ENCODE measurements at regions not wholly inside any gene's neighbourhood (a gene's known extent, or its start where the extent isn't known, plus 50 kb on each side); places are given as distances from the start of the nearest gene placed in this dataset.

DNA sequence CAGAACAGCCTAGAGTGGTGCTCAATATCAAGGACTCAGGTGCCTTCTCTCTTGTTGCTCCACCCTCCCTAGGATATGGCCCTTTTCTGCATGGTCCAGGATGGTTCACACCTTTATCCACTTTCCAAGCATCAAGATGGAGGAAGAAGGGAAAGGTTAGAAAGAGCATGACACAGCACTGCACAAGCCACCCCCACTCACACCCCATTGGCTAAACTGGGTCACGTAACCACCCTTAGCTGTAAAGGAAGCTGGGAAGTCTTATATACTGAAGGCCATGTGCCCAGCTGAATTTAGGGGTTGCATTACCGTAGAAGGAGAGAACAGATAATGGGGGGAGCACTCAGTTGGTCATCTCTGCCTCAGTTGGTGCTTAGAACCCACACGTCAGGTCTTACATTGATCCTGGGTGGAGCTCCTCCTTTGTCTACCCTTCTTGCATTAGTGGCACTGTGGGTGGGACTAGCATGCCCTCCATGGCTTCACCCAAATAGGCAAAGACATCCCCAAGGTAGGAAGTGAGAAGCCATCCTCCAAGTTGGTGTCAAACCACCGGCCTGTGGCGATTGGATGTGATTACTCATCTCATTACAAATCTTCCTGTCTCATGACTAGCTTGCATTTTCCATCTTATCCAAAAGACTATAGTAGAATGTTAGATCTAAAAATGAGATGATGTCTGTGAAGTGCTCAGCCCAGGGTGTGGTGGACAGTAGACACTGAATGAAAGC lies 248.5 kb downstream of the HAUS1 start:
- DNase-seq = no peak

DNA sequence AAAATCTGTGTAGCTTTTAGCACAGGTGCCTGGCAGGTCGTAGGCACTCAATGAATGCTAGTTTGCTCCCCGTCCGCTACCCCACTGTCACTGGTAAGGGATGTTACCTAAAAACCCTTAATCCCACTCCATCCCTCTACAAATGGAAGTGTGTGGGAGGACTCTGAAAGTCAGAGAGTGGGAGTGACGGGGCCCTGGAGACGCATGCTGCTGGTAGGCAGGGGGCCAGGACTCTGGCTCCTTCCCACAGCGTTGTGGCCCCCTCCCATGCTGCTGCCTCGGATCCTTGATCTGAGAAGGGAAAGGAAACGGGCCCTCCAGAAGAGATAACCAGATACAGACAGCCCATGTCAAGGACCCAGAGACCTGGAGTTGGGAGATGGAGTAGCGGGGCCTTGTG lies 249.3 kb downstream of the HAUS1 start:
- DNase-seq = no peak

DNA sequence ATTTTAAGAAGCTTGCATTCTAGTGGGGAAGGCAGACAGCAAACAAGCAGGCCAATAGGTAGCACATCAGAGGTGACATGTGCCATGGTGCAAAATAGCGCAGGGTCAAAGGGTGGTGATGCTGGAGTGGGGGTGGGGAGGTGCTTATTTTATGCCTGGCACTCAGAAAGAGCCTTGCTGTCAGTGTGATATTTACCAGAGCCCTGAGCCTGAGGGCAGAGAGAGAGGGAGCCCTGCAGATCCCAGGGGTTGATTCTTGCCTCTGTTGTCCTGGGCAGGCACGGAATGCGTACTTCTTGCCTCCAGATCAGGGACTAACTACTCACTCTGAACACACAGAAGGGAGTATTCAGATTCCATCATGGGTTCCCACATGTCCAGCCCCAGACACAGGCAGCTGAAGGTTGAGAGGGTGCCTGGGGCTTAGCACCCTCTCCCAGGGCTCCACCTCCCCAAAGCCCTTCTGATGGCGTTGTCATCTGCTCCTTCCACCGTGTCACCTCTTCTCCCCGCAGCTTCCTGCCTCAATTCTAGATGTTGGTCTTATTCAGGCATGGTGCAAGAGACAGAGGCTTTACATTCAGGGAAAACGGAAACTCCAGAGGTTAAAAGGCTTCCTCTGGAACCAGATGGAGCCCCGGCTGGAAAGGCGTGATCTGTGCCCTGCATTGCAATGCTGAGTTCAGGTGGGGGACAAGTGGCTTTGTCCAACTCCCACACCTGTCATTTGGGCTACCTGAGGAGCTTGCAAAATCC lies 252.3 kb downstream of the HAUS1 start:
- DNase-seq = no peak

DNA sequence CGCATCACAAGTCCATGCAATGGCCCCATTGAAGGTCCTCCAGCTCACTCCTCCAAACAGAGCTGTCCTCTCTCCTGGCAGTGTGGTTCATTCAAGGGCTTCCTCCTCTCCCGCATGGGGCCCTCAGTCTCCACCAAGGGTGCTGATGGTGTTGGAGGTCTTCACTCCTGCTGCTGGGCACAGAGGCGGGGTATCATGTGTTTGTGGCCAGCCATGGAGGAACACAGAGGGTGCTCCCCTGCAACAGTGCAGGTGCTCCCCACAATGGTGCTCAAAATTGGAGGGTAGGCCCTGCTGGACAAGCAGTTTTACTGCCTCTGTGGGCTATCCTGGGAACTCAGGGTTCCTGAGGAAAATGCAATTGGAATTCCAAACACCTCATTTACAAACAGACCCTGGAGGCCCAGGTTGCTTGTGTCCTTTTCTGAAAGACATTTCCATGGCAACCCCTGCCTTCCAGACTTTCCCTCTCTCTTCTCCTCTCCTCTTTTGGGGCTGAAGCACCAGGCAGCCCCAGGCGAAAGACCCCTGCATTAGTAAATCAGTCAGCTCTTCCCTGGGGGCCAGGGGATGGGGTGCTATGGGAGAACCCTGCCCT lies 256.0 kb downstream of the HAUS1 start:
- DNase-seq = no peak

DNA sequence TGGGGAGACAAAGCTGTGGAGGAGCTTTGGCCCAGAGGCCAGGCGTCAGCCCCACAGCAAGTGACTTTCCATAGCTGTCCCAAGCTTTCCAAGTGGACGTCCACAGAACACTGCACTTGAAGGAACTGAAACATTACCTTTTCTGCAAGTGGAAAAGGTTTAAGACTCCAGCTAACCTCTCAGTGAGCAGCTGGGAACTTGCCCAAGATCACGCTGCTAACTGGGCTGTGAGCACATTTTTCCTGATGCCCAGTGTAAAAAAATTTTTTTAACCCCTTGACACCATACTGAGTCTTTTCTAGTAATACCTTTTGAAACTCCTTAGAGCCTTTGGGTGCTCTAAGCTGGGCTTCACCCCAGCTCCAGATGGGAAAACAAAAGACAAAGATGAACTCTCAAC lies 256.7 kb downstream of the HAUS1 start:
- DNase-seq = no peak

DNA sequence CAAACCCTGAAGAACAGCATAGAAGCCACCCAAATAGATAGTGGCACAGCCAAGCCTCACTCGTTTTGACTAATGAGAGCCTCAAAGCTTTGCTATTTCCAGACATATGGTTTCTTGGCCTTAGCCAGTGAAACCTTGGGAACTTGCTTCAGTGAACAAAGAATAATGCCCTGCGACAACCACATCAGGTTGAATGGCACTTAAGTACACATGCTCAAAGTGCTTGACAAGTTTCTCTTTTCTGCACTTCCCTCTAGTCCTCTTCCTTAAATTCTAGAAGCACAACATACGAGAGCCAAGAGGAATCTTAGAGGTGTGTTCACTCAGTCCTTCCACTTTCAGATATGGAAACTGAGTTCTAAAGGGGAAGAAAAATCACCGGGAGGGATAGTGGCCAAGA lies 258.3 kb downstream of the HAUS1 start:
- no peak for DNase-seq

DNA sequence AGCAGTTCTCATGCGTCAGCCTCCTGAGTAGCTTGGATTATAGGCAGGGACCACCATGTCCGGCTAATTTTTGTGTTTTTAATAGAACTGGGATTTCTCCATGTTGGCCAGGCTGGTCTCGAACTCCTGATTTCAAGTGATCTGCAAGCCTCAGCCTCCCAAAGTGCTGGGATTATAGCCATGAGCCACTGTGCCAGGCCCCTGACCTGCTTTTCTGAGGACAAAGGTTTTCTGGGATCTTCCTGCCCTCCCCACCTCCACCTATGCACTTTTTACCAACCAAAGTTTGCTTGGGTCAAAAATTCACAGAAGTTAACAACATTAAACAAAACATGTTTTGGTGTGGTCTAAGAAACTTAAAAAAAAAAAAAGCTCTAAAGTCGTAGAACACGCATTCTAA lies 259.9 kb downstream of the HAUS1 start:
- DNase-seq = no peak

DNA sequence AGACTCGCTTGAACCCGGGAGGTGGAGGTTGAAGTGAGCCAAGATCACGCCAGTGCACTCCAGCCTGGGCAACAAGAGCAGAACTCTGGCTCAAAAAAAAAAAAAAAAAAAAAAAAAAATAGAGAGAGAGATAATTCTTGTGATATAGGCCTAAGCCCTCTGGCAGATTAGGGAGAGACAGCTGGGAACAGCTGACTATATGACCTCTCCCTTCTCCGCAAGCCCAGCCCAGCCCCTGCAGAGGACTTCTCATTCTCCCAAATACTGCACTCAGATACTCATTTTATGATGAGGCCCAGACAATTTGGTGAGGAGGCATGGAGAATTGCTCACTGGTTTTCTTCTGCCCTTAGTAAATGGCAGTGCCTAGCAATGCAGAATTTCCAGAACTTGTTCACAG lies 262.0 kb downstream of the HAUS1 start:
- DNase-seq = no peak

DNA sequence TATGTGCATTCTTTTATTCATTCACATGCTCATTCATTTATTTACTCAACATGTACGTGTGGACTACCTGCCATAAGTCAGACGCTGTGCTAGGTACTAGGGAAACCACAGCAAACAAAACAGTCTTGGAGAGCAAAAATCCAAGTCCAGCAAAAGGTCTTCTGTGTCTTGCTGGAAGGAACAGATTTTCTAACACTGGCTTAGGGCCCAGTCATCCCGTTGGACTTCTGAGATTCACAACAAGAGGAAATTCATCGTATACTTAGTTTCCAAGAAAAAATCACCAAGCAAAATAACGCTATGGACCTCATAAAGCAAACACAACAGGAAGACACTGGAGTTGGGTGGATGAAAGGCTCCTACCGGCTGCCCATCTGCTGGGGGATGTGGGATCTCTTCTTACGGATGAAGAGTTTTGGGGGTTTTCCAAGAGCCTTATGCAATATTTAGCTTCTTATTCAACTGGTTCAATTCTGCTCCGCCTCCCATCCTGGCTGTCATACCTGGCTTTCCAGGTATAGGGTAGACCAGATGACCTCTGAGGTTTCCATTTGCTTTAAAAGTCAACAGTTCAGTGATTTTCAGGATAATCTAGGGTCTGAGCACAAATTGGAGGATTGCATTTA lies 262.7 kb downstream of the HAUS1 start:
- no peak for DNase-seq

DNA sequence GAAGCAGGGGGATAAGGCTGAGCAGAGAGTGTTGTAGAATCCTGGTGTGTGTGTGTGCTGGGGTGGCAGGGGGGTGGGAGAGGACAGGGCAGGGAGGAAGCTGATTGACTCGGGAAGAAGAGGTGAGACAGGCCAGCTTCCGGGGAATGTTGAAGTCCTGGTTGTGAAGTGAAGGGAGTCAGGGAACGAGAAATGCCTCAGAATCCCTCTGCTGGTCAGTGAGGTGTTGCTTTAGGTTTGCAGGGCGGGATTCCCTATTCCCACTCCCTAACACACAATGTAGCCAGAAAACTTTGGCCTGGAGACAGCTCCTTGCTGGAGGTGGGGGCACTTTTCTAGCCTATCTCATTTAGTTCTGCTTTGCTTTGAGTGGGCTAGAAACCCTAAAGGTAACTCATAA lies 265.1 kb downstream of the HAUS1 start:
- no peak for DNase-seq

DNA sequence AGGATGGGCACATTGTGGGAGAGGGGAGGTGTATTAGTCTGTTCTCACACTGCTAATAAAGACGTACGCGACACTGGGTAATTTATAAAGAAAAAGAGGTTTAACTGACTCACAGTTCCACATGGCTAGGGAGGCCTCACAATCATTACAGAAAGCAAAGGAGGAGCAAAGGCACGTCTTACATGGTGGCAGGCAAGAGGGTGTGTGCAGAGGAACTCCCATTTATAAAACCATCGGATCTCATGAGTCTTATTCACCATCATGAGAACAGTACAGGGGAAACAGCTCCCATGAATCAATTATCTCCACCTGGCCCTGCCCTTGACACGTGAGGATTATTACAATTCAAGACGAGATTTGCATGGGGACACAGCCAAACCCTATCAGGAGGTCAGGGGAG lies 266.7 kb downstream of the HAUS1 start:
- DNase-seq = no peak

DNA sequence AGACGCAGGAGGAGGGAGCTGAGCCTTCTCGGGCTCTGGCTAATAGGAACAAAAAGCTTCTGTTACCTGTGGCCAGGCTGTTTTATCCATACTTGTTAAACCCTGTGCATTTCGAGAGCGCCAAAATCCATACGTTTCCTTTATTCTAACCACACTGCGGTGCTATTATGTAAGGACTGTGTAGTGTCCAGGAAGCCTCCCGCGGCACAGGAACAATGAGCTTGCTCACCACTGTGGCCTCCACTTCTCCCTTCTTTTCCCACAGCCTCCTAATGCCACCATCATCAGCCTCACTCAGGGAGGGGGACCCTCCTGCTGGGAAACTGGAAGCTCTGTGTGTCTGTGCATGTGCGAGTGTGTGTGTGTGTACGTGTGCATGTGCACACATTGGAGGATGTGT lies 268.5 kb downstream of the HAUS1 start:
- no peak for DNase-seq

DNA sequence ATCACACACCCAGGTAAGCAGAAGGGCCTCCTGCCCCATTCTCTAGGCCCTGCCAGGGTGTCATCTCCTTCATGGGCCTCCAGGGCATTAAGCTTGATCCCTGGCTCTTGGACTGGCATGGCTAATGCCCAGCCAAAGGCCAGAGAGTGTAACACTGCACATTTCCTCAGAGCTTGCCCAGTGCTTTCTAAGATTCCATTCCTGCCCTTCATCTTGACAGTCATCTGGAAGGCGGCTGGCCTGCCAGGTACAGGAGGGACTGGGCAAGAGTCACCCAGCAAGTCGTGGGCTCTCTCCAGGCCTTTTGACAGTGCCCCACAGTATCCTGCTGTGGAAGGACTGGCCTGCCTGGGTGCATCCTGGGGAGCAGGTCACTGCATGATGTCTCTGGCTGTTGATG lies 268.9 kb downstream of the HAUS1 start:
- no peak for DNase-seq

DNA sequence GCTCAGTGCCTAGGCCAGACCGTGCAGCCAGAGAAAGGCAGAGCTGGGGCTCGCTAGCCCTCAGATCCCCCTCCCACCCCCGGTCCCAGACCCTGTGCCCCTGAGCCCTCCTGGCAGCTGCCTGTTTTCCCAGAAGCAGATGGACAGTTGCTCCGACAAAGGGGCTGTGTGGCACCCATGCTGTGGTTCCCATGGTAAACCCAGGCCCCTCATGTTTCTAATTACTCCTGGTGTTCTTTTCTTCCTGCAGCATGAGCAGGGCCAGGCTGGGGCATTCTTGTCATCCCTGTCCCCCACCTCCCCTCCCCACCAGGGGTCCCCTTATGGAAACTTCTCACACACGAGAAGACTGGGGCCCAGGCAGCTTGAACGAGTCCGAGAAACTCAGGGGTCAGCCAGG lies 269.6 kb downstream of the HAUS1 start:
- no peak for DNase-seq

DNA sequence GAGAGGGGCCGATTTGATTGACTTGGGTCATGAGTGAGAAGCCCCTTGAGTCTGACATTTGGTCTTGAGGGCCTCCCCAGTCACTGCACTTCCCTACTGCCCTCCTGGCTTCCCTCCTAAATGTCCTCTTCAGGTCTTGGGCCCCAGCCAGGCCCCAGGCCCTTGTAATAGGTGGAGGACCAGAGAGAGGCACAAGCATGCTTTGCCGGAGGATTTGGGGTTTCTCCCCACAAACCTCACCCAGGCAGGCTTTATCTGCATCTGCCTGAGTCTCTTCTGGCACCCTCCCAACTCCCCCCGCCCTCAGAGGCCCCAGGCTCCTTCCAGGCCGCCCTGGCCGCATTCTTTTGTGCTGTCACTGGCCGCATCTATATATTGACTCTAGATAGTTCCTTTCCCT lies 270.7 kb downstream of the HAUS1 start:
- no peak for DNase-seq

DNA sequence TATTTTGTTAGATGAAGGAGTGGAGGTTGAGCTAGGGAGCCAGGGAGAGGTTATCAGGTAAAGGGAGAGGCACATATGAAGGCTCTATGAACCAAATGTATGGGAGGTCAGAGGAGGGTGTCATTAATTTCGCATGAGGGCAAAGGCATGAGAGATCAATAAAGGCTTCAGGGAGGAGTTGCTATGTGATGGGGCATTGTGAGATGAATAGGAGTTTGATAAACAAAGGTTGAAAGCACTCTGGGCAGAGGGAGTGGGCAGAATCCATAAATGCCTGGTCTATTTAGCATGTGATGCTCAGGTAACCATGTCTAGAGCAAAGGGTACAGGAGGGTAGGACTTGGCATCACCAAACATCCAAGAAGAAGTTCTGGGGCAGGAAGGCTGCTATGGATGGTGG lies 273.4 kb downstream of the HAUS1 start:
- no peak for DNase-seq

DNA sequence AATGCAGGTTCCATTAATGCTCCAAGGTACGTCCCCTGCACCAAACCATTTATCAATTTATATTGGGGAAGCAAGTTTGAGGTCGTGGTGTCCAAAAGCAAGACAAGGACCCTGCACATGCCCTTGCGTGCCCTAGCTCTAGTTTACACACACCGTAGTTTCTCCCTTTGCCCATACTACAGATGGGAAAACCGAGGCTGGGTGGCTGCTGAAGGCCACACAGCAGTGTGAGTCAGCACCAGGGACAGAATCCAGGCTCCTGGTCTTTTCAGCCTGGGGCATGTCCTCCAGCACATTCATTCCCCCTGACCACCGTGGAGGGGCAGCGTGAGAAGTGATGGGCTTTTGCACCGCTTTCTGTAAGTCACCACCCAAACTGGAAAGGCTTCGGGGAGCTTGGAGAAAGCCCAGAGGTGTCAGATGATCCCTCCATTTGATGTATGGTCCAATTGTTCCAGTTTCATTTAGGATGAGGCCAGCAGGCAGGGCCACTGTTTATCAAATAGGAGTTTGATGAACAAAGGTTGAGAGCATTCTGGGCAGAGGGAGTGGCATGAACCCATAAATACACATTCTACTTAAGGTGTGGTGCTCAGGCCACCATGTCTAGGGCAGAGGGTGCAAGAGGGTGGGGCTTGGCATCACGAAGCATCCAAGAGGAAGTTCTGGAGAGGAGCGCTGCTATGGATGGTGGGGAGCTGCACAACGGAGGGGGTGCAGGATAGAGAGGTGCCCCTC lies 274.1 kb downstream of the HAUS1 start:
- DNase-seq = no peak

DNA sequence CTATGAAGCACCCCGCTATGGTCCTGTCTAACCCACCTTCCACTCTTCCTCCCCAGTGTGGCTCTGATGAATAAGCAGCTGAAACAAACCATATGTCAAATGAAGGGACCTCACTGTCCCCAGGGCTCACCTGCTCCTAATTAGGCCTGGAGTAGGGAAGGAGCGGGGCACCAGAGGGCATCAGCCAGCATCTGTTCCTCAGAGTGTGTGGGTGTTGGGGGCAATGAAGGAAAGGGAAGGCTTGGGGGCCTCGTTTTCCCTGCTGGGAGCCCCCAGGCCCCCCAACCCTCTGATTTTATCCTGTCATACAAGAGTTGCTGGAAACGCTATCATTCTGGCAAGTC lies 274.7 kb downstream of the HAUS1 start:
- no peak for DNase-seq

DNA sequence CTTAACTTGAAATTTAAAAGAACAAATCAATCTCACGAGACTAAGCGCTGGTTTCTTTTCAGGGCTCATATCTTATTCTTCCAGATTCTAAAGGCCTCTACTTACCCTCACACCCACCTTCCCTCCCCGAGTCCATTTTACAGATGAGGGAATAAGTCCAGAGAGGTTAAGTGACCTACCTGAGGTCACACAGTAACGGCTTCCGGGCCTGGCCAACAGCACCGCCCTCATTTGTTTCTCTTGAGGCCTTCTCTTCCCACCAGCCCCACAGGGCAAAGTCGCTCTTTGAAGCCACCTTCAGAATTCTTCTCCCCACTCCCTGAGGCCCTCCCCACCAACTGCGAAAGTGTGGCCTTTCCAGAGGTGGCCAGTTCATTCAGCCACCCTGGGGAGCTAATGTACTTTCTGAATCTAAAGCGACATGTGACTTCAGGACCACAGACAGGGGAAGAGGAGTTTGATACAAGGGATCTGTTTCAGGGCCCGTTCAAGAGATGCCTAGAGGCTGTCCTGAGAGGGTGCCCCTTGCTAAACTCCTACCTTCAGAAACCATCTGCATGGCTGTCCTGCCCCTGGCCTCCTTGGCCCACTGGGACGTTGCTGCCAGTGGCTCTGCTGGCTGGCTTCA lies 275.3 kb downstream of the HAUS1 start:
- no peak for DNase-seq

DNA sequence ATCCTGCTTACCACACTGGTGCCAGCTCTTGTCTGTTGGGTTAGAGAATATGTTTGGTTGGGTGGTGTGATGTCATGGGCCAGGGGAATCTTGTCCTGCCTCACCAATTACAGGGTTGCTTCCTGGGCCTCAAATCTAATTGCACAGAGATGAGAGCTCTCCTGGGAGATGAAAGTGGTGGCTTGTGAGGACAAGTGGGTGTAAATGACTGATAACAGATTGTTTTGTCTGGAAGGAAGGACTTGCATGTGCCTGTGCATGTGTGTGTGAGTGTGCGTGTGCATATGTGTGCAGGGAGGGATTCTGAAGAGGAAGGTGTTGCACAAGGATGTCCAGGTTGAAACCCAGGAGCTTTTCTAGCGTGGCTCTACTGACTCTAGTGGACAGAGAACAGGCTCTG lies 271.9 kb downstream of the LOXHD1 start:
- no peak for DNase-seq

DNA sequence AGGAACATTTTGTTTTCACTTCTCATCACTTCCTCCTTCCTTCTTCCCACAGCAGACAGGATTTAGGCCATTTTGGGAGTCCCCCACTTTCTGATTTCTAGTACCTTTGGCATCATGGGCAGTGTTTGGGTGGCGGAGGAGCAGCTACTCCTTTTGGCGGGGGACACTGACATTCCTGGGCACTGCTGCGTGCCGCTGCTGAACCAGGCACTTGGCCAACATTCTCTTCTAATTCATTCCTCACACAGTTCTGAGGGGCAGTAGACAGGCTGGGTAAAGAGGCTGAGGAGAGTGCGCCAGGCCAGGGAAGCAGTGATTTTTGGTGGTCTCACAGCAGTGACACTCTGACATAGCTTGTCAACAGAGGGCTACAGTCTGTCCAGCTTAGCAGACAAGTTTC lies 270.2 kb downstream of the LOXHD1 start:
- DNase-seq = no peak

DNA sequence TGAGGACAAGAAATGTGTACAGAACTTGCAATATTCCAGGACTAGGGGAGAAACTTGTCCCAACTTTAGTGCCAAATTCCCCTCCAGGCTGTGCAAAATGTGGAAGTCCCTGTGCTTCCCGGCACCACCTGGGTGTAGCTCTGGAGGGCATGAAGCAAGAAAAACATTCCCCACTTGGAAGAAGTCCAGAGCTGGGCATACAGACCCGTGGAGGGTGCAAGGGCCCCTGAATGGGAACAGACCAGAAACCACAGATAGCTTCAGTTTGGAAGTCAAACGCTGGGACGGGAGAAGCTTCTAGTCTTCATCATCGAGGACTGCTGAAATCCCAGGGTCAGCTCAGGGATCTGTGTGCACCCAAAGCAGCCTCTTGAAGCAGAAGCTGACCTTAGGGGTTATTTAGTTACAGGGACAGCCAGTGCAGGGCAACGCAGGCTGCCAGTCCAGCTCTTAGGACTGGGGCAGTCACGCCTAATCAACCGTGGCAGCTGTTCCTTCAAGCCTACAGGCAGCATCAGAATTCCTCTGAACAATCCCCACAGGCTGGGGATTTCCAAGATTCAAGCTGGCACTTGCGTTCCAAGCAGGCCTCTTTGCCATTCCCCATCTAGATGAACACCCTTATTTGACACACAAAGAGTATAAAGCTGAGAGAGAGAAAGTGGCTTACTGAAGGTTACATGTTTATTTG lies 269.4 kb downstream of the LOXHD1 start:
- no peak for DNase-seq
